ENCODE measurements at regions not wholly inside any gene's neighbourhood (a gene's known extent, or its start where the extent isn't known, plus 50 kb on each side); places are given as distances from the start of the nearest gene placed in this dataset.
"Not testable (repeated sequence)": the region's sequence is repeated elsewhere in the genome, so short reads cannot be mapped to it uniquely, and the experiment has no call there.

GRCh38 chr20:1737134-1737533, 79.6 kb upstream of the SIRPG start:
- no peak overlapping the region for H3K4me2 ChIP-seq (ENCODE audit: low read length)
- ATAC-seq: no peak
- H4K20me1 ChIP-seq (ENCODE audit: low read length): no peaks in the 10 kb centered on the region
- DNase-seq: no peak
- intact Hi-C loops (cut with micrococcal nuclease): no loop called here
- POLR2A ChIA-PET (ENCODE audit: unreplicated experiment): no interaction called here
- peaks cover 43% of the 10 kb centered on the region for H3K4me1 ChIP-seq (ENCODE audit: insufficient read depth, low read length)
- no peaks in the 10 kb centered on the region for H3F3A ChIP-seq (ENCODE audit: low read length, unreplicated experiment)
- no peak overlapping the region for H2AFZ ChIP-seq (ENCODE audit: low read length)
- no peaks in the 10 kb centered on the region for H3K9me2 ChIP-seq (replicated peaks; ENCODE audit: low read length)
- no peaks in the 10 kb centered on the region for H3K79me2 ChIP-seq (ENCODE audit: low read length)
- no peak overlapping the region for H3K4me3 ChIP-seq (ENCODE audit: low read length)
- H3K9me3 ChIP-seq (ENCODE audit: low read length): no peaks in the 10 kb centered on the region
- CTCF ChIA-PET: no interaction called here
- H3K9ac ChIP-seq (ENCODE audit: low read length): no peak overlapping the region
- no TSS peak for BruUV-seq (replicated peaks)
- H3K27ac ChIP-seq (ENCODE audit: low read length): no peak overlapping the region
- no peaks in the 10 kb centered on the region for H3K27me3 ChIP-seq (ENCODE audit: low read length)
- no peak for TF ChIP-seq EZH2phosphoT487 (IDR thresholded peaks at IDR 0.05; ENCODE audit: borderline replicate concordance, low read length)
- no peak for TF ChIP-seq CTCF (conservative IDR thresholded peaks at IDR 0.05; ENCODE audit: low read depth, low read length)
- TF ChIP-seq EZH2 (IDR thresholded peaks at IDR 0.05; ENCODE audit: low read length, unreplicated experiment): no peak
- H3K36me3 ChIP-seq (ENCODE audit: low read depth, low read length): no peaks in the 10 kb centered on the region

DNA sequence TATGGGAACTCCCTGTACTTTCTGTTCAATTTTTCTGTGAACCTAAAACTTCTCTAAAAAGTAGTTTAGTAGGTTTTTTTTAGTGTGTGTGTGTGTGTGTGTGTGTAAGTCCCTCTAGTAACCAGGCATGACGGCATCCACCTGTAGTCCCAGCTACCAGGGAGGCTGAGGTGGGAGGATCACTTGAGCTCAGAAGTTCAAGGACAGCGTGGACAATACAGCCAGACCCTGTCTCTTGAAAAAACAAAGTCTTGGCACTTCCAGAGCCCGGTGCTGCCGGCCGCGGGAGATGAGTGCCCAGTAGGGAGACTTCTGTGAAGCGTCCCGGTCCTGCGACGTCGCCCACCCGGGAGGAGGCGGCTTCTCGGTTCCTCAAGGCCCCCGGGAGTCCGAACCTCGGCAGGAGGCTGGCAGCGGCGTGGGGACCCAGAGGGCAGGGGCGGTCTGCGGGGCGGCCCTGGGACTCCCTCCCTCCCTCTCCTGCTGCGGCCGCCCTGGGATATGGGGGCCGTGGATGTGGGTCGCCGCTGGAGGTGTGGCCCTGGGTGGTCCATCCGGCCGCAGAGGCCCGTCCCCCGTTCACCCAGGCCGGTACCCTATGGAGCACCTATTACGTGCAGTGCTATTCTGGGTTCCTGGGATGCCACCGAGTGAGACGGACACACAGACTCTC, 78.0 kb upstream of the SIRPG start:
- no peak overlapping the region for H3K4me2 ChIP-seq (ENCODE audit: low read length)
- TF ChIP-seq EZH2phosphoT487 (IDR thresholded peaks at IDR 0.05; ENCODE audit: borderline replicate concordance, low read length): no peak
- TF ChIP-seq EZH2 (IDR thresholded peaks at IDR 0.05; ENCODE audit: low read length, unreplicated experiment): no peak
- no peak for TF ChIP-seq CTCF (conservative IDR thresholded peaks at IDR 0.05; ENCODE audit: low read depth, low read length)
- no peak overlapping the region for H3K4me3 ChIP-seq (ENCODE audit: low read length)
- H4K20me1 ChIP-seq (ENCODE audit: low read length): no peaks in the 10 kb centered on the region
- peaks cover 27% of the 10 kb centered on the region for H3K4me1 ChIP-seq (ENCODE audit: insufficient read depth, low read length)
- BruUV-seq (replicated peaks): no TSS peak
- no peaks in the 10 kb centered on the region for H3K27me3 ChIP-seq (ENCODE audit: low read length)
- ChIA-PET POLR2A (ENCODE audit: unreplicated experiment) (no interaction called here), CTCF (interaction anchor here (0.6 to 2.0 kb wide), 3 partner anchors 226 to 231 kb away, joined by 4 to 27 read pairs (median 9); no protein-coding TSS in a partner anchor)
- no peaks in the 10 kb centered on the region for H3K9me2 ChIP-seq (replicated peaks; ENCODE audit: low read length)
- no peaks in the 10 kb centered on the region for H3K36me3 ChIP-seq (ENCODE audit: low read depth, low read length)
- H3K27ac ChIP-seq (ENCODE audit: low read length): no peak overlapping the region; the same call in 1 of the 2 replicates
- intact Hi-C loops (cut with micrococcal nuclease): loop anchor here (2.0 kb wide), 1 partner anchor 17 kb away; no protein-coding TSS in a partner anchor
- no peak for DNase-seq
- H3K9me3 ChIP-seq (ENCODE audit: low read length): no peaks in the 10 kb centered on the region
- no peak overlapping the region for H2AFZ ChIP-seq (ENCODE audit: low read length)
- H3K9ac ChIP-seq (ENCODE audit: low read length): no peak overlapping the region
- no peaks in the 10 kb centered on the region for H3K79me2 ChIP-seq (ENCODE audit: low read length)
- ATAC-seq: no peak
- no peaks in the 10 kb centered on the region for H3F3A ChIP-seq (ENCODE audit: low read length, unreplicated experiment)

GRCh38 chr20:1734269-1734858, 76.8 kb upstream of the SIRPG start:
- Histone ChIP-seq H3K4me1 (ENCODE audit: insufficient read depth, low read length) (peaks cover 19% of the 10 kb centered on the region), H2AFZ (ENCODE audit: low read length) (peak overlapping the region; percentile 20; the same call in 1 of the 2 replicates), H3K27ac (ENCODE audit: low read length) (peak overlapping the region; percentile 62), H3K9me3 (ENCODE audit: low read length) (no peaks in the 10 kb centered on the region), H3F3A (ENCODE audit: low read length, unreplicated experiment) (no peaks in the 10 kb centered on the region), H3K4me3 (ENCODE audit: low read length) (no peak overlapping the region), H3K4me2 (ENCODE audit: low read length) (peak overlapping the region; percentile 18; the same call in 1 of the 2 replicates), H3K79me2 (ENCODE audit: low read length) (no peaks in the 10 kb centered on the region), H3K27me3 (ENCODE audit: low read length) (no peaks in the 10 kb centered on the region), H3K9ac (ENCODE audit: low read length) (peak overlapping the region; percentile 30), H3K9me2 (replicated peaks; ENCODE audit: low read length) (no peaks in the 10 kb centered on the region), H3K36me3 (ENCODE audit: low read depth, low read length) (no peaks in the 10 kb centered on the region), H4K20me1 (ENCODE audit: low read length) (no peaks in the 10 kb centered on the region)
- ChIA-PET CTCF (interaction anchor here (0.6 to 2.0 kb wide), 3 partner anchors 208 to 230 kb away, joined by 3 to 27 read pairs (median 9); no protein-coding TSS in a partner anchor), POLR2A (ENCODE audit: unreplicated experiment) (no interaction called here)
- DNase-seq (peak; percentile 79), ATAC-seq (peak; percentile 97)
- intact Hi-C loops (cut with micrococcal nuclease): loop anchor here (1.0 to 5.0 kb wide), 4 partner anchors 16 to 225 kb away; no protein-coding TSS in a partner anchor
- BruUV-seq (replicated peaks): no TSS peak
- peak; percentile 84 for TF ChIP-seq CTCF (conservative IDR thresholded peaks at IDR 0.05; ENCODE audit: low read depth, low read length)
- TF ChIP-seq EZH2phosphoT487 (IDR thresholded peaks at IDR 0.05; ENCODE audit: borderline replicate concordance, low read length): no peak

GRCh38 chr20:1731828-1732375, 74.3 kb upstream of the SIRPG start:
- ATAC-seq; H4K20me1 ChIP-seq (ENCODE audit: low read length); H3K4me3 ChIP-seq (ENCODE audit: low read length); CTCF ChIA-PET; H3K79me2 ChIP-seq (ENCODE audit: low read length); H3K36me3 ChIP-seq (ENCODE audit: low read depth, low read length); H3K27ac ChIP-seq (ENCODE audit: low read length); H3K27me3 ChIP-seq (ENCODE audit: low read length); H3K9ac ChIP-seq (ENCODE audit: low read length); H3K9me2 ChIP-seq (replicated peaks; ENCODE audit: low read length); H2AFZ ChIP-seq (ENCODE audit: low read length); BruUV-seq (replicated peaks); DNase-seq; POLR2A ChIA-PET (ENCODE audit: unreplicated experiment); H3K9me3 ChIP-seq (ENCODE audit: low read length); H3F3A ChIP-seq (ENCODE audit: low read length, unreplicated experiment); H3K4me2 ChIP-seq (ENCODE audit: low read length): not testable (repeated sequence)
- peaks cover 15% of the 10 kb centered on the region for H3K4me1 ChIP-seq (ENCODE audit: insufficient read depth, low read length)
- intact Hi-C loops (cut with micrococcal nuclease): loop anchor here (5.0 kb wide), 1 partner anchor 45 kb away; no protein-coding TSS in a partner anchor

All from PC-3 (cell line).